ENCODE measurements at regions not wholly inside any gene's neighbourhood (a gene's known extent, or its start where the extent isn't known, plus 50 kb on each side); places are given as distances from the start of the nearest gene placed in this dataset.
"Not testable (repeated sequence)": the region's sequence is repeated elsewhere in the genome, so short reads cannot be mapped to it uniquely, and the experiment has no call there.

DNA sequence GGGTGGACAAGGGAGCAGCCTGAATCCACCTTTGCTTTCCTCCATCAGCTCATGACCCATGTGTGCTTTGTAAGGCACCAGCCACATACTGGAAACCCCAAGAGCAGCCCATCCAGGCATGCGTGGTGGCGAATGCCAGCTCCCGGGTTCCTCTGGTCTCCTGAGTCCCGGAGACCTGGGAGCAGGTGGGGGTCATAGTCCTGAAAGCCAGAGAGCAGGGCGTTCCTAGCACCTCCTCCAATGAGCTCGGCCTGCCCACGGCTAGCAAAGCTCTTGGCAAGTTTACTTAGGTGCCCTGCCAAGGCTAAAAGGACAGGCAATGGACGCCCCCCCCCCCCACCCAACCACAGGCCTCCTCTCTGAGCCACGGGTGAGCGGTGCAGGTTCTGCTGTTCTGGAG is 3960.2 kb upstream of the TPTE start:
- not testable (repeated sequence) for H3K9me3 Mint-ChIP-seq; ATAC-seq; H3K36me3 Mint-ChIP-seq (ENCODE audit: low read depth); H3K4me1 Mint-ChIP-seq; H3K4me3 Mint-ChIP-seq; H3K27ac Mint-ChIP-seq; DNase-seq; H3K27me3 Mint-ChIP-seq

DNA sequence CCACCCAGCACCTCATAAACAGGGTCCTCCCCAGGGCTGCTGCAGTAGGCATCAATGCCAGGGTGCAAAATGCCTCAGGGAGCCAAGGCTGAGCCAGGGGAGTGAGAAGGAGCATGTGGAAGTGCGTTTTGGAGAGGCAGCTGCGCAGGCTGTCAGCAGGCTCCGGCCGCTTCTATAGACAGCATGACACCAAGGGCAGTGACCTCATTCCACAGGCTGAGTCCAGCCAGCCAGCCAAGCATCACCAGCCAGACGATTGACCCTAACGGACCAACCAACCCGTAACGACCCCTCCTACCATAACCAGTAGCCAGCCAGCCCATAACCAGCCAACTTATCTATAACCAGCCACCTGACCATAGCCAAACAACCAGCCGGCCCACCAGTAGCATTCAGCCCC is 3959.8 kb upstream of the TPTE start:
- not testable (repeated sequence) for H3K36me3 Mint-ChIP-seq (ENCODE audit: low read depth); H3K4me3 Mint-ChIP-seq; H3K27ac Mint-ChIP-seq; H3K4me1 Mint-ChIP-seq; H3K27me3 Mint-ChIP-seq; DNase-seq; H3K9me3 Mint-ChIP-seq; ATAC-seq

DNA sequence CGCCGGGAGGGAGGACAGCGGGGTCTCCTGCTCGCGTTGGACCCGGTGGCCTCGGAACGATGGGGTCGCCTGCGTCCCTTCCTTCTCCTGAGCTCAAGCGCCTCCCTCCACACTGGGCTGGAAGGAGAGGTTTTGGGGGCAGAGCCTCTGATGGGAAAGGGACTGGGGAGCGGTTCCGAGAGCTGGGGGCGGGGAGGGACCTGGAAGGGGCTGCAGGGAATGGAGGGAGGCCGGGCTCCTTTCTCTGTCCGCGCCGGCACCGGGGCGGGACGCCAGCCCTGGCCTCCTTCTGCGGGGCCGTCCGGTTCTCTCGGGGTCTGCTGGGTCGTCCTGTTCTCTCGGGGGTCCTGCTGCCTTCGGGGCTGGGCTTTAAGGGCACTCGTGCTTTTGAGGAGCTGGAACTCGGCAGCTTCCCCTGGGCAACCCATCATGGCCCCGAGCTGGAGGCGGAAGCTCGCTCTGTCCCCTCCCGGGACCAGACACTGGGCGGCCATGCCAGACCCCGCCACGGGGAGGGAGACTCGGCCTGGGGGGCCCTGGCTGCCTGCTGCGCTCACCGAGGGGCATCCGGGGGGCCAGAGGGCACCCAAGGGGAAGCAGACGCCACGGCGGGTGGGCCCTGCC is 3956.7 kb upstream of the TPTE start:
- not testable (repeated sequence) for DNase-seq; H3K4me1 Mint-ChIP-seq; ATAC-seq; H3K36me3 Mint-ChIP-seq (ENCODE audit: low read depth); H3K9me3 Mint-ChIP-seq; H3K27ac Mint-ChIP-seq; H3K4me3 Mint-ChIP-seq; H3K27me3 Mint-ChIP-seq

DNA sequence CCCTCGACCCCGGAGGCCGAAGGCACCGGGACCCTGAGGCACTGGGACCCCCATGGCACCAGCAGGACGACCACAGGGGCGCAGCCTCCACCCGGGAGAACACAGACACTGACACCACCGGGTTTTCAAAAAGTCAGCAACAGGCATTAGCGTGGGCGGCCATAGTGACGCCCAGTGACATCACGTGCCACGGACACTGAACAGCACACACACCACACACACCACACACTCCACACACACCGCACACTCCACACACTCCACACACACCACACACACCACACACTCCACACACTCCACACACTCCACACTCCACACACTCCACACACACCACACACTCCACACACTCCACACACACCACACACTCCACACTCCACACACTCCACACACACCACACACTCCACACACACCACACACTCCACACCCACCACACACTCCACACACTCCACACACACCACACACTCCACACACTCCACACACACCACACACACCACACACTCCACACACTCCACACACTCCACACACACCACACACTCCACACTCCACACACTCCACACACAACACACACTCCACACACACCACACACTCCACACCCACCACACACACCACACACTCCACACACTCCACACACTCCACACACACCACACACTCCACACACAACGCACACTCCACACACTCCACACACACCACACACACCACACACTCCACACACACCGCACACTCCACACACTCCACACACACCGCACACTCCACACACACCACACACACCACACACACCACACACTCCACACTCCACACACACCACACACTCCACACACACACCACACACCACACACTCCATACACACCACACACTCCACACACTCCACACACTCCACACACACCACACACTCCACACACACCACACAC is 3955.9 kb upstream of the TPTE start:
- ATAC-seq; H3K27me3 Mint-ChIP-seq; H3K27ac Mint-ChIP-seq; H3K4me3 Mint-ChIP-seq; H3K36me3 Mint-ChIP-seq (ENCODE audit: low read depth); H3K4me1 Mint-ChIP-seq; H3K9me3 Mint-ChIP-seq: not testable (repeated sequence)
- DNase-seq = peak; percentile 5

DNA sequence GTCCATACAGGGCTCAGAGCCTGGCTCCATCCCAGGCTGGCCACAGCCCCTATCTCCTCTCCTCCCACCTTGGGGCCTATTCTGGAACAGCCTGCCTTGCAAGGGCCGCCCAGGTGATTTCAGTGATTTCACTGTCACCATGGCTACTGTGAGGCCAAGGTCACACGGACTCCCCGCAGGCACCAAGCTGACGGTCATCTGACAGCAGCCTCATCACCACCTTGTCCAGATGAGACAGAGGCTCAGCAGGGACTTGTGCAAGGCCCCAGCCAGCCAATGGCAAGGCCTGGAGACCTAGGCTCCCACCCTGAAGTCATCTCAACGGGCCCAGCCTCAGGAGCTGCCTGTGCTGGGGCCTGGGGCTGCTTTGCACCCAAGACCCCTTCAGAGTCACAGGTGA is 3953.8 kb upstream of the TPTE start:
- DNase-seq; H3K4me3 Mint-ChIP-seq; H3K4me1 Mint-ChIP-seq; H3K27ac Mint-ChIP-seq; H3K27me3 Mint-ChIP-seq; H3K36me3 Mint-ChIP-seq (ENCODE audit: low read depth); ATAC-seq; H3K9me3 Mint-ChIP-seq: not testable (repeated sequence)

DNA sequence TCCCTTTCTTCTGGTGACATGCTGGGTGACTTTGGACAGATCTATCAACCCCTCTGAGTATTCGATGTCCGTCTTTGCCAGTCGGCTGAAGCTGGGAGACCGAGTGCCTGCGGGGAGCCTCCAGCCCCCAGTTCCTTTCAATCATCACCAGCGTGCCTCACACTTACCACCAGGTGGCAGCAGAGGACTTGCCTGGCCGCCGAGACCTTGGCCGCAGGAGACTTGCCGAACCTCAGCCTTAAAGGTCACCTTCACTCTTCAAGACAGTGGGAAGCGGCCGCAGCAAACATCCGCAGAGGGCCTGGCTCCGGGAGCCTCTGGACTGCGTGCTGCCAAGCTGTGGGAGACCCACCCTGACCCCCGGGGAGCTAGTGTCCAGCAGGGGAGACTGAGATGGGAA is 3952.2 kb upstream of the TPTE start:
- H3K36me3 Mint-ChIP-seq (ENCODE audit: low read depth); H3K27me3 Mint-ChIP-seq; H3K4me1 Mint-ChIP-seq; H3K9me3 Mint-ChIP-seq; H3K4me3 Mint-ChIP-seq; DNase-seq; H3K27ac Mint-ChIP-seq: not testable (repeated sequence)
- peak; percentile 56 for ATAC-seq

DNA sequence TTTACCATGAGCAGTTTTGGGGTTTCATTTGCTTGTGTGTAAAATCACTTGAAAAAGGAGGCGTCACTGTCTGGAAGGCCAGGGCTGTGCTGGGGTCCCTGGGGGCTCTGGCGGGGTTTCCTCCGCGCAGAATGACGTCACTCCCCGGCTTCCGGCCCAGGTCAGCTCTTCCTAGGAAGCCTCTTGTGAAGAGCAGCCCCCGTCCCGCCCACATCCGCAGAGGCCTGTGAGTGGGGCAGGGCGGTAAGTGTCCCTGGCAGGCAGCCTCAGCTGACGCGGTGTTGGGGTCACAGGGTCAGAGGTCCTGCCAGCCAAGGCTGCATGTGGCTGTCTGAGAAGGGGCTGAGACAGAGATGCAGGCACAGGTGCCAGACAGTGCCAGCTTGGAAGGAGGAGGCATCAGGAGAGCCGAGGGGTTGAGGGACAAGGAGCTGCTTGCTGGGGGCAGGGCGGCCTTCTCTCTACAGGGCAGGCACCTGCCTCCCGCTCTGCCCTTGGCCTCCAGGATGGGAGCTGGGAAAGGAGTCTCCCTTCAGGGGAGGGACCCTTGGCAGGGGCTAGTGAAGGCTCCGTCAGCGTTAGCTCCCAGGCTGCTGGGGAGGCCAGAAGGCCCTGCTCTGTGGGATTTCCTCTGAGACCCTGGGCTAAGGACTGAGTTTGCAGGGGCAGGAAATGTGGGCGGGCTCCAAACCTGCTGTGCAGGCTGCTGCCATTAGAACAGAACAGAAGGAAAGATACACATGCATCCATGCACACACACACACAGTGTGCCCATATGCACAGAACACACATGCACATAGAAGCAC is 3951.6 kb upstream of the TPTE start:
- not testable (repeated sequence) for H3K4me1 Mint-ChIP-seq

DNA sequence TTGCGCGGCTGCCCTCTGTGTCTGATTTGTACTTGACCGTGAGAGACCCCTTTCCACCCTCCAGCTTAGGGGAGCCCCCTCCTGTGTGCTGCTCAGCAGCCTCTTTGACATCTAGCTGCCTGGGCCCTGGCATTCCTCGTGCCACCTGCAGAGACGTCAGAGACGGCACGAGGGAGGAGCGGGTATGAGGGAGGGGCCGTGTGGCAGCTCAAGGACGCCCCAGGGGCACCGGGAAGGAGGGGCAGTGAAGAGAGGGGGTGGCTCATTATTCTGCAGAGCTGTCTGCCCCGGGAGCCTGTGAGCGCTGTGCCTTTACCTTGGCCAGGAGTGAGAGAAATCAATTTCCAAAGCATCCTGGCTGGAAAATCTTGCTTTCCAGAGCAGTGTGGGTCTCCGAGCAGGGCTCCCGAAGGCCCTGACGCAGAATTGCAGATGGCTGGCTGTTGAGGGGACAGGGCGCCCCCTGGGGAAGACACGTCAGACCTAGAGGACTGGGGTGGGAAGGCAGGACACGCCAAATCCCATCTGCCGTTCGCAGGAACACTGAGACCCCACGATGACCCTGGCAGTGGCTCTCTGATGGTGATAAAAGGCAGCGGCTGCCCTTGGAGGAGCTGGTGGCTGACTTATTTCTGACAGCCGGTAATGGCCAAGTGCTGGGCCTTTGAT is 3950.5 kb upstream of the TPTE start:
- not testable (repeated sequence) for DNase-seq; H3K4me1 Mint-ChIP-seq; H3K27me3 Mint-ChIP-seq; ATAC-seq; H3K27ac Mint-ChIP-seq; H3K4me3 Mint-ChIP-seq; H3K9me3 Mint-ChIP-seq; H3K36me3 Mint-ChIP-seq (ENCODE audit: low read depth)

More for the DNA sequence above, 3951.6 kb upstream of the TPTE start:
- H3K36me3 Mint-ChIP-seq (ENCODE audit: low read depth); H3K27ac Mint-ChIP-seq; H3K27me3 Mint-ChIP-seq; H3K4me3 Mint-ChIP-seq; DNase-seq; H3K9me3 Mint-ChIP-seq: not testable (repeated sequence)
- peak; percentile 81 for ATAC-seq

DNA sequence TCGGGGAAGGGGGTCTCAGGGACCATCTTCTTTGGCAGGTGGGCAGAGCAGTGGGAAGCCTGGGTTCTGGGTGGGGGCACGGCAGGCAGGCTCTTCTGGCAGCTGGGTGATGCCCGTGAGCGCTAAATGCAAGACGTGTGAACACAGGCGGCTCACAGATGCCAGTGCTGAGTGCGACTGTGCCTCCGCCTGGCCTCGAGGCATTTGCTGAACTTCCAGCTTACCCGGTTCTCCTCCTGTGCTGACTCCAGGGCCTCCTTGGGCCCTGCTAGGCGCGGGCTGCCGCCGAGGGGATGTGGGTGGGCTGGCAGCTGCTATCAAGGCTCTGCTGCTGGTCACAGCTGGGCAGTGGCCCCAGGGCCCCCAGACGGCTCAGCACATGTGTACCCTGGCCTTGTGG is 3947.8 kb upstream of the TPTE start:
- not testable (repeated sequence) for H3K27me3 Mint-ChIP-seq; H3K4me3 Mint-ChIP-seq; H3K4me1 Mint-ChIP-seq; H3K9me3 Mint-ChIP-seq; ATAC-seq; DNase-seq; H3K27ac Mint-ChIP-seq; H3K36me3 Mint-ChIP-seq (ENCODE audit: low read depth)

DNA sequence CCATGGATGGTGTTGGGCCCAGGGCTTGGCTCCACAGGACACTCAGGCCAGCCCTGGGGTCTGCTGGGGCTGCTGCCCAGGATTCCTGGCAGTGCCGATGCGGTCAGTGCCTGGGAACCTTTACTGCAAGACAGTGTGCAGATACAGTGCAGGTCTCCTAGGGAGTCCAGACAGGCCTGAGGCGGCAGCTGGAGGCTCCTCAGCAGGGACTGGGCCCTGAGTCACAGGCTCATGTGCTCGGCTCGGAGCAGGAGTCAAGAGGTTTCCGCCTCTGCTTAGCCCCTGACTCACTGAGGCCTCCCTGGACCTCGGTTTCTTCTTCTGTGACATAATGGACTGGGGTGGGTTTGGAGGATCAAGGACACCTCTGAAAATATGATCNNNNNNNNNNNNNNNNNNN is 3941.6 kb upstream of the TPTE start:
- H3K27ac Mint-ChIP-seq; H3K4me1 Mint-ChIP-seq; H3K9me3 Mint-ChIP-seq; H3K4me3 Mint-ChIP-seq; H3K27me3 Mint-ChIP-seq; H3K36me3 Mint-ChIP-seq (ENCODE audit: low read depth); ATAC-seq; DNase-seq: not testable (repeated sequence)
